ENCODE measurements at regions not wholly inside any gene's neighbourhood (a gene's known extent, or its start where the extent isn't known, plus 50 kb on each side); places are given as distances from the start of the nearest gene placed in this dataset.

DNA sequence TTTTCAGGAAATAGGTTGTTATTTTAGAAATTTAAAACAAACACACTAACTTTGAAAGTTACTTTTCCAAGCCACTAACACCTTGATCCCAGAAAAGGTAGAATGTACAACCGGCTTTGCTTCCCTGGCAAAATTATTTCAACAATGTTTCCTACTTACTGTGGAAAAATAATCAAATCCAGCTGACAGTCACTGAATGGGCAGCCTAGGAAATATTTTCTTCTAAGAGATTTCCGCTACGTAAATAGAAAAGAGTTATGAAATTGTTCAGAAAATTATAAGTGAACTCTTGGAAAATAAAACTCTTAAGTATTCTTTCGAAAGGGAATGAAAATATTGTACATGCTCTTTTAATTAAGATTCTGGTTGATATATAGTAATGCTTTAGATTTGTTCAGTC is 195.7 kb downstream of the GASK1B start:
- DNase-seq (ENCODE audit: low read depth), result no peak

DNA sequence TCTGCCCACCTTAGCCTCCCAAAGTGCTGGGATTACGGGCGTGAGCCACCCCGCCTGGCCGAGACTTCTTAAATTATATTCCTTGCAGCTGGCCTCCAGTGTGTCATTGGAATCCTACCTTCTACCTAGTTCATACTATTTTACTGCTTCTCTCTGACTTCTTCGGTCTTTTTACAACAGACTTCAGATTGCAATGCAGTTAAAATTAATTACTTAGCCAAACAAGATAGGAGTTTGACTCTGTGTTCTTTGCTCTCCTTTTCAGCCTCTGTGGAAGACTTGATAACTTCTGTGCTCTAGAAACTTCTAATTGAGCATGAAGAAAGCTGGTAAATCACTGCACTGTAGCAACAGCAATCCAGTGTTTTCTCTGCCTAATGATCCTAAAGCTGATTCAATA is 199.5 kb downstream of the GASK1B start:
- no peak for DNase-seq (ENCODE audit: low read depth)

DNA sequence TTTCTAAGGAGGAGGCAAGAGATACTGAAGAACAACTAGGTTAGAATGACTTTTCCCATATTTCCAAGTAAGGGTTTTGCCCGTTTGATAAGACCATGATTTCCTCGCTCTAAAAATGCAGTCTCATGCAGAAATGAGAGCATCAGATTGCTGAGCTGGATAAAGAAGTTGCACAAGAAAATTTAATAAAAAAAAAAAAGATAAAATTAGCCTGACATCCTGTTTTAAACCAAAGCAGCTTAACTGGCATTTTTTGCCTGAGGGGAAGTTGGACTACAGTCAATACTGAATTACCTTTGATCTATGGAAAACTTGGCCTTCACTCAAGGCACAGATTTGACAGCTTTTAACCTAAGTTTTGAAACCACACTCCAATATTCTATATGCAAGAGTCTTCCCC is 208.4 kb downstream of the GASK1B start:
- no peak for DNase-seq (ENCODE audit: low read depth)

DNA sequence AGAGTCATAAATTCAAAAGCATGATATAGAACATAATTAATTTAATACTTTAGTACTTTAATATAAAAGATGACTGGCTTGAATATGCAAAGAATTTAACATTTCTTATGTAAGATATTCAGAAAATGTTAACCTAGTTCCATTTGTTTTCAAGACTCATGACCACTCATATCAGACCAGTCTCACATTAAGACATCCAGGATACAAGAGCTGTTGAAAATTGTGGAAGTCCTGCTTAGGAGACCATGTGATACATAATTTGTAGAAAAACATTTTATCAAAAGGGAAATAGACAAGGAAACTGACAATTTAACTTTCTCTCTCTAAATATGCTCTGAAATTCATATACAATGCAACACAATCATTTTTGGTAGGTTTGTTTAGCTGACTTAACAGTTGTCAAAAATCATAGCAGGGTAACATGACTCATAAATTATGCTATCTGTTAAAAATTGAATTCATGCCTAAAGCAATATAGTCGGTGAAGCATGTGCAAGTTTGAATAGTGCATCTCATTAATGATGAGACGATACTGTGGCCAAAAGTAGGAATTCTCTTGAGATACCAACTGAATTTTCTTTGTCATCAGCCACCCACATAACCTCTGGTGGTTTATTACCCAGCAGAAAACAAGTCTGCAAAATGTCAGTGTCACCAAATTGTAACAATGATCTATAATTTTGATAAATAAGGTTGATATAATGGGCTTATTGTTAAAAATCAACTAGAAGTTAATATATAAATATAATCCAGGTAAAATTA is 211.4 kb downstream of the GASK1B start:
- DNase-seq (ENCODE audit: low read depth), result no peak

DNA sequence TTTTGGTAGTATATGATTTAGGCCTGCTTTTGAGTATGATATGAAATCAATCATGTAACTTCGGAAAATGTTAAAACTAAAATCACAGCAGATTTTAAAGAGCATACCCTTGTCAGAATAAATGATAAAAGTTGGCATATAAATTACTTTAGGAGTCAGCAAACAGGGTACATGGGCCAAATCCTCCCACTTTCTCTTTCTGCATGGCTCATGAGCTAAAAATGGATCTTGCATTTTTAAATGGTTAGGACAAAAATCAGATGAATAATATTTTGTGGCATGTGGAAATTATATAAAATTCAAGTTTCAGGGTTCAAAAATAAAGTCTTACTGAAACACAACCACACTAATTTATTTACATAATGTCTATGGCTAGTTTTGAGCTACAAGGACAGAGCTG is 214.9 kb downstream of the GASK1B start:
- DNase-seq (ENCODE audit: low read depth), result no peak

DNA sequence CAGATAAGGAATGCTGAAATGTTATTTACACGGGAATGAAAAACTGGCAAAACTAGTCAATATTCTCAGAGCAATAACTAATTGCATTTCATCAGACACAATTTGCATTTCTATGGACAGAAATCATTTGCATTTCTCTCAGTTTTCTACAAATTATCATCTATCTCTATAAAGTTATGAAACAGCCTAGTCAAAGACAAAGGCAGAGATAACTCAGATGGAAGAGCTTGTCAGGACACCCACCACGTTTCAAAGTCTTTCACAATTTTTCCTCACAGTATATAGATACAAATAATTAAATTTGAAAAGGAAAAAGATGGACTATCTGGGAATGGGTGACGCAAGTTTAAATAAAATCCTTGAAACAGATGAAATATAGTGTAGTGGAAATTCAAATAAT is 230.8 kb downstream of the GASK1B start:
- no peak for DNase-seq (ENCODE audit: low read depth)

DNA sequence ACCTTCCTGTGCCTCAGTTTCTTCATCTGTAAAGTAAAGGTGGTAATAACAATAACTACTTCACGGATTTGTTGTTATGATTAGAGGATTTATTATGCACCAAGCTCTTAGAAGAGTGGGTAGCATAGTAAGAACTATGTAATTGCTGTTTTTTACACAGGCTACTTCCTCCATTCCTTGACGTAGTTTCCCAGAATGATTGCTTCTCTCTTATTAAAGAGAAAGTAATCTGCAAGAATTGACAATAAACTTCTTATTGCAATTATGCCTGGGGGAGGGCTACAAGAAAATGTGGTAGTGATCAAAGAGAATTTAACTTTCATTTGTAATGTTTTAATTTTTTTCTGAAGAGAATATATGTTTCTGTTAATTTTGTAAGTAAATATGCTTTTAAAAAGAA is 238.7 kb downstream of the GASK1B start:
- no peak for DNase-seq (ENCODE audit: low read depth)

DNA sequence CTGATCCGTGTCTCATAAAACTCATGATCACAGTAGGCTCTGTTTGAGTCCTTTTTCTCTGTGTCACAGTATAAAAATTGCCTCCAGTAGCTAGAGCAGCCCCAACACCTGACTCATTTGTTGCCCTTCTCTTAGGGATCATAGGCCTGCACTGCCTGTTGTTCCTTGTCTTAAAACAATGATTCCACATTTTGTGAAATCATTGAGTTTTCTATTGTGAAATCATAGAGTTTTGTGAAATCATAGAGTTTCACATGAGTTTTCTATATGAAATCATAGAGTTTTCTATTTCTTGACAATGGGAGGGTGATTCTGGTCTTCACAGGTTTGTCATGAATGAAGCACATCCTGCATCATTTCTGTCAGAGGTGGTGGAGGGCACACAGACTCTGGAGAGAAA is 239.9 kb downstream of the GASK1B start:
- no peak for DNase-seq (ENCODE audit: low read depth)

DNA sequence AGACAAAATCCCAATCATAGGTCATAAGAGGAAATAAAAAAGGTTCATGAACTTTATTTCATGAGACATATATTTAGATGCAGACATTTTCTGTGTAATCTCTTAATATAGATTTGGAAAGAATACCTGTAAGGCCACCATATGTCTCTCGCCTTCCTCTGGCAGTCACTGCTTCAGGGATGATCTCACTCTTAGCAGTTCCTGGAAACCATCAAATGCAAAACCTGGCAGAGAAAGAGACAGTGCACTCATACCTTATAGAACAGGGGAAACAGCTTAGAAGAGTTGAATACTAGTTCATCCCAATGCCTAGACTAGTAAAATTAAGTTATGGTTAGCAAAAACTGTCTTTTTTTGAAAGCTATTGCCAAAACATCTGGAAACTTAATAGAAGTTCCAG is 243.3 kb downstream of the GASK1B start:
- DNase-seq (ENCODE audit: low read depth), result no peak

DNA sequence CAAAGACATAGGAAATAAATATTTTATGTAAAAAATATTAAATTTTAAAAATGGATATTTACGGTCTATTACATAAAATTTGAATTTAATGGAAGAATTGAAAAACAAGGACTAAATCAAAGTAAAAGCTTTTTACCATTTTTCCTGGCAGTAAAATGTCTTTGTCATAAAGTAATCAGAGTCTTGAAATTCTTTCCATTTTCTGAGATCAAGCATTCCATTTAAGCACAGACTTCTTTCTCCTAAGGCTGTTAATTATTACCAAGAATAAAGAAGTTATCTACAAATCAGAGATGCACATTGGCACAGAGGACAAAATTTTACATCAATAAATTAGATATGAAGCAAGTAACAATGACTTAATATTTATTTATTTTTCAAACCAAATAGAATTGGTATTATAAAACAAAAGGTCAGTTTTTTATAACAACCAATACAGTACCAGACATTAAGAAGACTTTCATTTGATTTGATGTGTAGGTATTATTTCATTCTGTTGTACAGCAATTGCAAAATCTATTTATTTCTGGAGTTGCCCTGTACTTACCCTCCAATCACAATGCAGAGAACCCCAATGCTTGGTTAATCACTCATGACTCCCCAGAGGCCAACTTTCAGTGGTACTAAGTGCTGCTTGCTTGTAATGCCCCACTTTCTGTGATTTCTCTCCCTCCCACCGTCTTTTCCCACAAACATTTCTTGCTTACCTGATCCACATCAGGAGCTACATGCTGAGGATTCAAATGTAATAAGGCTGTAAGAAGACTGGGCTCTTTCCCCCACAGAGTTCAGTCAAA is 254.6 kb downstream of the GASK1B start:
- no peak for DNase-seq (ENCODE audit: low read depth)

DNA sequence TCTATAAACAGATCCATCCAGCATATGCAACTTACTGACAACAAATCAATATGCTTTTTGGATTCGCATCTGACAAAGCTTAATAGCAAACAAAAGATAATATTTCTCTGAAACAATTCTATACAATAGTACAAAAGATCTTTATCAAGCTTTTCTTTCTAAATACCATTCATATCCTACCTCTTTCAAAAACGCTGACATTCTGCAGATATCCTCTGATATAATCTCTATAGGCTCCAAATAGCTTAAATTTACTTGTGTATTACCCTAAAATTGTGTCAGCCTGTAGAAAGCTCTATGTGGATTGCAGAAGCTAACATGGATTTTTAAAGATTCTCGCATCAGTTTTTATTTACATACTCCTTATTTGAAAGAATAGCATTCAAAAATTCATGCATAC is 260.6 kb downstream of the GASK1B start:
- DNase-seq (ENCODE audit: low read depth), result no peak

DNA sequence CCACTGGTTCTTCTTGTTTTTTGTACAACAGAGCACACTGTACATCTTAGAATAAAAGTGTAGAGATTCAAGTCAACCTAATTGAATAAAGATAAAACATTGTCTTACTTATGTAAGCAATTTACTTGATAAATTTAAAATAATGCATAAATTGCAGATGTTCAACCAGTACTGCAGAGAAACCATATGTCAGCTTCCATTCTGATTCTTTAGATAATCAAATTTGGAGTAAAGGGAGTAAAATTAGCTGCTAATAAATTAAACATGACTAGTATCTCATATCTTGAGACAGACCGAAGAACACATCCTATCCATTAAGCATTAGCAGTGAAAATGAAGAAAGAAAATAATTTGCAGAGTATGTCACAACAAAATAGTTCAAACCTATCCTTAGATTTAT is 261.2 kb downstream of the GASK1B start:
- no peak for DNase-seq (ENCODE audit: low read depth)

DNA sequence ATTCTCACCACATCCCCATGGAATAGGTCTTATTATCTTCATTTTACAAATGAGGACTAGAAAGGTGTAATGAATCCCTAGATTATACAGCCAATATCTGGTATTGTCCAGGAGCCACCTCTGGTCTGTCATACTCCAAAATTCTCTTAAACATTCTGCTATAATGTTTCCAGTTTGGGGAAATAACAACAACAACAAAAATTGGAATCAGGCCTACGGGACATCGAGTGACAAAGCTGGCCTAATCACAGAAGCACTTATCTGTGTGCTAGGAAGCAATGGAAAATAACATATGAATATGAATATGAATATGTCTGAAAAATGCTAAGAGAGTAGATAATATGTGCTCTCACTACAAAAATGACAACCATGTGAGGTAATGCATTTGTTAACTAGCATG is 264.1 kb downstream of the GASK1B start:
- DNase-seq (ENCODE audit: low read depth), result no peak

DNA sequence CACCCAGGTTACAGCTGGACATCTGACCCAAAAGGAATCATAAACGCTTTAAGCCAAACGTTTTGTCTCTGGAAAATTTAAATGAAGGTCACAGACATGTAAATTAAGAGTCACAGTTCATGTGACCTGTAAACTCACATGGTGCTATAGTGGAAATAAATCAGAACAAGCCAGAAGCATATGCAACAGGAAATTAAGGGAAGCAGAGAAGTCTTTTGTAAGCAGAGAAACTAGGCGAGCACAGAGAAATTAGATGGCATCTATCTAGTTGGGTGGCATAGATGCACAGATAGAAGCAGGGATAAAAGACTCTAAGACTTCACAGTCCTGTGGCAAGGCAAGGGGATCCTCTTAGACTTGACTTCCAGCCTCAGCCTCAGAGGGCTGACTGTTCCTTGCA is 264.8 kb downstream of the GASK1B start:
- no peak for DNase-seq (ENCODE audit: low read depth)

DNA sequence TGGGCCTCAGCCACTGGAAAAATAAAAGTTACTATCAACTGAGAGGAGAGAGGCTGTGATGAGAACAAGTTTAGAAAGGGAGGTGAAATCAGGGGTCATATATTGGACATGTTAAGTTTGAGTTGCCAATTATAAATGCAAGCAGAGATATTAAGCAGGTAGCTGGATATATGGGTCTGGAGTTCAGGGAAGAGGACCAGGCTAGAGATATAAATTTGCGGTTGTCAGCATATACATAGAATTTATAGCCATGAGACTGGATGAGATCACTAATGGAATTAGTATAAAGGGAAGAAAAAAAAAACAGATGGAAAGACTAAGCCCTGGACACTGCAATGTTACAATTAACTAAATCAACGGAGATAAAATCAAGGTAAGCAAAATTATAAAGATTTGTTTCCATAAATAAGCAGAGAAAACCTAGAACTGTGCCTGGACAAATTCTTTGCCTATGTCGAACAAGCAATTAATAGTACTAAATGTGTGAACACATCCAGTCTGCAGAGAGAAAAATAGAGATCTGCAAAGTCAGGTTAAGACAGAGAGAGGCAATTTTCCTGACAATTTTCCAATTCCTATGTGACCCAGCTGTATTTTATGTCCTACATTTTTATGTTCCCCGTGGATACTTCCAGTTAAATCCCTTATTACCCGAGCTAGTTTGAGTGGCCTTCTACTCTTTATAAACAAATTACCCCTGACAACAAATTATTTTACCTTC is 265.4 kb downstream of the GASK1B start:
- DNase-seq (ENCODE audit: low read depth), result no peak

DNA sequence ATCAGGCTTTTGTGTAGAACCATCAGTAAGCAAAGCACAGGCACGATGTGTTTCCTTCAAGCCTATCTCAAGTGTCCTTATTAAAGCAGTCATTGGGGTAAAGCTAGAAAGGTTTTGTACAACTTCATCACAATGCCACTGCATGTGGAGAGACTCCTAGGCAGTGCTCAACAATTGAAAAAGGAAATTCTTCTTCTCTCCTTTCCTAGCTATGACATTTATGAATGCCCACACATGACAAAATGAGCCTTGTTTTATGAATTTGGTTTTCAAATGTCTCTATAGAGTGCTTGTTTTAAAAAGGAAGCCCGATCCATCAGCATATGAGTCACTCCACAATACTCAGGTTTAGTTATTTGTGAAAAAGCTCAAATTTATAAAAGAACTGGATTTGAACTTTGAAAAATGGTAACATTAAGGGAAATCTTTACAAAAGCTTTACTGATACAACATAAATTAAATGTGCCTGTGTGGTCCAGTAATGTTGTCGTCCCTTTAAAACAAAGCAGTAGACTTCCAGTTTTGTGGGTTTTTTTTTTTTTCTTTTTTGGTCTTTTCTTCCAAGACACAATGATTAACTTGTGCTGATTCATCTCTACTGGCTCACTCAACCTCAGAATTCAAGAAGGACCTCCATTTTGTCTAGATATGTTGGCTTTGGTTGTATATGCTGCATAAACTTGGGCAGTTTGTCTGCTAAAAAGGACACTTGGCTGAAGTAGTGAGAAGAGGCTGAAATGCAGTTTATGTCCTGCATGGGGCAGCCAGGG is 273.8 kb downstream of the GASK1B start:
- DNase-seq (ENCODE audit: low read depth), result no peak

DNA sequence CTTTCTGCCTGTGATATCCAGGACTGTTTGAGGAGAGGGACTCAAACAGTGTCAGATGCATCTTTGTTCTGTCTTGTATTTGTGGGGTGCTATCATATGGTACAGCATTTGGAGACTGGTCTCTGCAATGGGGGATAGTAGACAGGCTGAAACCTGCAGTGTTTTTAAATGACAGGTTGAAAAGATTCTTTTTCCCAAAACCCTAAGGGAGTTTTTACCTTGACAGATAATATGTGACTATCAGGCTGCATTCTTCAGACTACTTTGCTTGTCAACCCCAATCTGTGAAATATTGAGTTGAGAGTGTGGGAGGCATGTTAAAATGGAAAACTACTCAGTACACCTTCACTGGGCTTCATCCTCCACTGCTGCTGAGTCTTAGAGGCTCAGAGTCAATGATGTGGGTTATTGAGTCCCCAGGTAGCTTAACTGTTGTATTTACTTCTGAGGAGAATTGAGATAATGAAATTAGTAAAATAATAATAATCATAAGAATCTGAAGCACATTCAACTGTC is 274.9 kb downstream of the GASK1B start:
- DNase-seq (ENCODE audit: low read depth), result no peak

DNA sequence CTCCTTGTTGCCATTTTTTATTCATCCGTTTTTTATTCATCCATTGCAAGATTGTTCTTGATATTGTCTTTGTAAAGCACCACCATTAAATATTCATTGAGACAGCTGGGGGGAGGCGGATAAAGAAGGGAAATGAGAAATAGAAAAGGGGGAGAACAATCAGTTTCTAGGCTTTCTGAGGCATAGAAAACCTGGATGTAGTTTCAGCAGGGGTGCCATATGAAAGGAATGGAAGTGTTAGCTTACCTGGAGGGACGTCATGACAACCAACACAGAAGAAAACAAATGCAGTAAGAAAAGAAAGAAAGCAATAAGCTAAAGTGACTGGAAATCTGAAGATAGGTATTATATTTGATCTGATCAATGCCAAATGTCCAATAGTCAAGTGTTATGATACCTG is 276.1 kb downstream of the GASK1B start:
- DNase-seq (ENCODE audit: low read depth), result no peak

DNA sequence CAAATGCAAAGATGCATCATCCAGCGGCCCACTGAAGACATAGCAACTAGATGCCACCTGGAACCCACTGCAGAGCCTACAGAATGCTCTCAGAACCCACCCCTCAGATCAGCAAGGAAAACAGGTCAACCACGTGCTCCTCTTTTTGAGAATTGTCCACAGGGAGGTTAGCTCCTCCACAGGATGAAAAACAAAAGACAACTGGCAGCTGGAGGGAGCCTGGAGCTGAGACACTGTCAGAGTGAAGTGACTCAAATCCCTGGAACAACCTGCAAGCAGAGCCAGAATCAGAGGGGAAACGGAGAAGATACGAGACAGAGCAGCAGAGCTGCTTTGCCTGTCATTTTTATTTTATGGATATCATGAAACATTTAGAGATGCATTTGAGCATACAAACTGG is 277.6 kb downstream of the GASK1B start:
- DNase-seq (ENCODE audit: low read depth), result peak; percentile 3

DNA sequence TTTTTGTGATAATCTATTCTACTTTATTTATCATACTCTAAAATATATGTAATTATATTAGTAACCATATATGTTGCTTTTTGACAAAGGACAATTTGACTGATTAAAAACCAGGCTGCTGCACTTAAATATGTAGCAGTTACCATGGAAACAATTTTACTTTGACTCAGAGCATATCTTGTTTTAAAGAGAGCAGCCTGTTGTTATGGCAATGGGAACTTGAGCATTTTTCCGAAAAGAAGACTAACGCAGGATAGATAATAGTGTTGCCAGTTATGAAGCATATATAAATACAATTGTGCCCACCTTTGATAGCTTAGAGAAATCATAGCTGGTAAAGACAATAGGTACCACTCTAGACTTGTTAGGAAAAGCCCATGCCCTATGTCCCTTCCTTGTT is 283.0 kb downstream of the GASK1B start:
- DNase-seq (ENCODE audit: low read depth), result no peak

DNA sequence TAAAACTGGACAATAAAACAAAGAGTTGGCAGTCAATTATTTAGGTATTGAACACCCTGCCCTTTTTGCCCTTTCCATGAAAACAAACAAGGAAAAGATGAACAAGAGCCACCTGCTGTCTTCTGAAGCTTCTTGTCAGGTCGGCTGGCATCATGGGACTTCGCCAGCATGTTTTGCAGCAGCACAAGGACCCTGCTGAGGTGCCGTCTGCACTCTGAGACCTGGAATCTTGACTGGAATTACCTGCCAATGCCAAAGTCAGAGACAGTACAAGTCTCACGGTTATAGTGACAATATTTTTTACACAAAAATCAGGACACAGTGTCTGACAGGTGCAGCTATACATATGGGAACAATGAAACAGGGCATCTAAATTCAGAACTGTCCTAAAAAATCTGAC is 284.5 kb downstream of the GASK1B start:
- DNase-seq (ENCODE audit: low read depth), result no peak
